GM23338 (cell line): ENCODE measurements at regions not wholly inside any gene's neighbourhood (a gene's known extent, or its start where the extent isn't known, plus 50 kb on each side); places are given as distances from the start of the nearest gene placed in this dataset.

Experiments used
- ATAC-seq: fragments of 200-7000 bp; cut with Tn5 transposase; 3 replicates; pipeline ENCODE4 v1.9.1; 2020
- DNase-seq: peaks from one replicate; pipeline ENCODE4 v3.0.0-alpha.2; 2015; ENCODE audit warnings: low spot score
- H2AFZ ChIP-seq: fragments of 200-600 bp; sonication (generic); 2 replicates; pipeline ENCODE4 v1.8.0; 2016; ENCODE audit warnings: antibody characterized with exemption, mild to moderate bottlenecking, moderate library complexity
- H3F3A ChIP-seq: fragments of 200-600 bp; sonication (generic); replicated peaks from 2 replicates; pipeline ENCODE4 v1.8.0; 2017; ENCODE audit warnings: antibody characterized with exemption, mixed run types, low read depth
- H3K27ac ChIP-seq: fragments of 200-600 bp; sonication (generic); 2 replicates; pipeline ENCODE4 v1.6.1; 2016; ENCODE audit warnings: low read depth
- H3K27me3 ChIP-seq: fragments of 200-600 bp; sonication (generic); 2 replicates; pipeline ENCODE4 v1.8.0; 2016; ENCODE audit warnings: mild to moderate bottlenecking, mixed run types, moderate library complexity; ENCODE audit not compliant: insufficient read depth
- H3K36me3 ChIP-seq: fragments of 200-600 bp; sonication (generic); 2 replicates; pipeline ENCODE4 v1.8.0; 2016; ENCODE audit warnings: mild to moderate bottlenecking; ENCODE audit not compliant: insufficient read depth
- H3K4me1 ChIP-seq: fragments of 200-600 bp; sonication (generic); 2 replicates; pipeline ENCODE4 v1.8.0; 2016; ENCODE audit warnings: mild to moderate bottlenecking, moderate library complexity; ENCODE audit not compliant: insufficient read depth
- H3K4me2 ChIP-seq: fragments of 200-600 bp; sonication (generic); 2 replicates; pipeline ENCODE4 v1.7.1; 2017; ENCODE audit warnings: mixed run types
- H3K4me3 ChIP-seq: fragments of 200-600 bp; sonication (generic); 2 replicates; pipeline ENCODE4 v1.6.1; 2016; ENCODE audit warnings: mixed run types
- H3K79me2 ChIP-seq: fragments of 200-600 bp; sonication (generic); replicated peaks from 2 replicates; pipeline ENCODE4 v1.8.0; 2017; ENCODE audit warnings: mild to moderate bottlenecking; ENCODE audit not compliant: insufficient read depth
- H3K9me2 ChIP-seq: fragments of 200-600 bp; sonication (generic); 2 replicates; pipeline ENCODE4 v1.8.0; 2017; ENCODE audit not compliant: insufficient read depth
- H4K20me1 ChIP-seq: fragments of 200-600 bp; sonication (generic); replicated peaks from 2 replicates; pipeline ENCODE4 v1.8.0; 2017; ENCODE audit warnings: mild to moderate bottlenecking; ENCODE audit not compliant: insufficient read depth
- H3K27ac Mint-ChIP-seq: 2 replicates; pipeline ENCODE4 v1.8.0; 2020; ENCODE audit warnings: inconsistent platforms, mild to moderate bottlenecking, moderate library complexity, mixed read lengths
- H3K27me3 Mint-ChIP-seq: 3 replicates; pipeline ENCODE4 v1.8.0; 2022; ENCODE audit warnings: low read depth, mild to moderate bottlenecking, moderate library complexity, mixed read lengths, inconsistent platforms; ENCODE audit not compliant: insufficient read depth, poor library complexity
- H3K36me3 Mint-ChIP-seq: 3 replicates; pipeline ENCODE4 v1.8.0; 2021; ENCODE audit warnings: low read depth, mild to moderate bottlenecking, inconsistent platforms, moderate library complexity, mixed read lengths
- H3K4me1 Mint-ChIP-seq: 3 replicates; pipeline ENCODE4 v1.8.0; 2020; ENCODE audit warnings: mild to moderate bottlenecking, inconsistent platforms, mixed read lengths
- H3K4me3 Mint-ChIP-seq: 3 replicates; pipeline ENCODE4 v1.8.0; 2021; ENCODE audit warnings: moderate library complexity, mild to moderate bottlenecking, inconsistent platforms, mixed read lengths
- H3K9me3 Mint-ChIP-seq: 3 replicates; pipeline ENCODE4 v1.8.0; 2020; ENCODE audit warnings: moderate library complexity, mild to moderate bottlenecking, inconsistent platforms, mixed read lengths
- CREB1 ChIP-seq: fragments of 250-450 bp; sonication (Bioruptor Pico); IDR thresholded peaks from 2 replicates; pipeline ENCODE4 v1.5.0; 2020; ENCODE audit warnings: low read depth, mild to moderate bottlenecking, moderate library complexity
- CTCF ChIP-seq, 2 experiments: fragments of 200-600 bp in 1 of 2; sonication (generic) in 1 of 2; conservative IDR thresholded peaks; 2 replicates each; pipeline versions ENCODE4 v1.5.1 to v1.6.1; 2016 to 2017; ENCODE audit warnings: antibody characterized with exemption in 2 of 2, low read depth in 2 of 2, mild to moderate bottlenecking in 2 of 2, moderate library complexity in 1 of 2
- EZH2phosphoT487 ChIP-seq: fragments of 200-600 bp; sonication (generic); IDR thresholded peaks from one replicate; pipeline ENCODE4 v1.8.1; 2018; ENCODE audit warnings: antibody characterized with exemption; ENCODE audit not compliant: unreplicated experiment
- JUNB ChIP-seq: IDR thresholded peaks from one replicate; pipeline ENCODE4 v1.6.1; 2016; ENCODE audit warnings: antibody characterized with exemption; ENCODE audit not compliant: unreplicated experiment
- NANOG ChIP-seq: IDR thresholded peaks from 2 replicates; pipeline ENCODE4 v1.6.1; 2016; ENCODE audit warnings: antibody characterized with exemption, borderline replicate concordance
- POLR2AphosphoS5 ChIP-seq: IDR thresholded peaks from 2 replicates; pipeline ENCODE4 v1.6.1; 2016; ENCODE audit warnings: antibody characterized with exemption, low read depth
- REST ChIP-seq: IDR thresholded peaks from one replicate; pipeline ENCODE4 v1.6.1; 2018; ENCODE audit warnings: antibody characterized with exemption; ENCODE audit not compliant: unreplicated experiment
- STAT1 ChIP-seq: IDR thresholded peaks from one replicate; pipeline ENCODE4 v1.6.1; 2016; ENCODE audit warnings: antibody characterized with exemption; ENCODE audit not compliant: unreplicated experiment
- ZNF114 ChIP-seq: fragments of 250-450 bp; sonication (Bioruptor Pico); IDR thresholded peaks from 2 replicates; pipeline ENCODE4 v1.5.0; 2020; ENCODE audit warnings: mild to moderate bottlenecking, moderate library complexity
- ZNF331 ChIP-seq: fragments of 250-450 bp; sonication (Bioruptor Pico); IDR thresholded peaks from 2 replicates; pipeline ENCODE4 v1.5.0; 2020; ENCODE audit warnings: low read depth, mild to moderate bottlenecking, moderate library complexity
- ZNF462 ChIP-seq: fragments of 250-450 bp; sonication (Bioruptor Pico); IDR thresholded peaks from 2 replicates; pipeline ENCODE4 v1.5.0; 2020; ENCODE audit warnings: mild to moderate bottlenecking, moderate library complexity

GRCh38 chr4:163592212-163592611 lies 97.7 kb downstream of the TMA16 start:
- Histone ChIP-seq H3K9me2 (no peaks in the 10 kb centered on the region), H3F3A (no peaks in the 10 kb centered on the region), H3K27me3 (no peaks in the 10 kb centered on the region), H3K4me1 (no peaks in the 10 kb centered on the region), H3K4me3 (no peak overlapping the region), H4K20me1 (no peaks in the 10 kb centered on the region), H3K27ac (no peak overlapping the region), H3K4me2 (no peak overlapping the region), H3K79me2 (no peaks in the 10 kb centered on the region), H2AFZ (no peak overlapping the region), H3K36me3 (peaks cover 1% of the 10 kb centered on the region; the same call in 1 of the 2 replicates)
- Mint-ChIP-seq H3K4me3 (no peak overlapping the region), H3K27ac (no peak overlapping the region), H3K4me1 (no peaks in the 10 kb centered on the region), H3K27me3 (no peaks in the 10 kb centered on the region), H3K9me3 (no peaks in the 10 kb centered on the region; the same call in 2 of the 3 replicates), H3K36me3 (peaks cover 2% of the 10 kb centered on the region; the same call in 2 of the 3 replicates)
- no peak for ATAC-seq
- no peak for DNase-seq
- TF ChIP-seq REST (no peak), ZNF462 (CRISPR knock-in tag) (no peak), CTCF (conservative IDR thresholded peaks at IDR 0.05; ENCODE audit: low read depth in 2 of 2) (no peak), CREB1 (no peak), STAT1 (no peak), ZNF114 (CRISPR knock-in tag) (no peak), JUNB (no peak), EZH2phosphoT487 (no peak), ZNF331 (CRISPR knock-in tag) (no peak), POLR2AphosphoS5 (no peak), NANOG (no peak)
